BLaER1 treated with 17β-estradiol and CSF1 and Interleukin-3, amounts not matched to agents 10 nM and 100 nM (cell line): ENCODE measurements at regions not wholly inside any gene's neighbourhood (a gene's known extent, or its start where the extent isn't known, plus 50 kb on each side); places are given as distances from the start of the nearest gene placed in this dataset.

Experiments used
- H3K27ac ChIP-seq, 11 experiments: shearing (Covaris generic); formaldehyde crosslinking; 2 replicates each; pipeline ENCODE4 v1.8.1; 2022
- H3K27me3 ChIP-seq, 11 experiments: shearing (Covaris generic); formaldehyde crosslinking; 2 replicates each; pipeline ENCODE4 v1.8.1; 2022
- H3K36me3 ChIP-seq, 11 experiments: shearing (Covaris generic); formaldehyde crosslinking; 2 replicates each; pipeline ENCODE4 v1.8.1; 2022
- H3K4me1 ChIP-seq, 10 experiments: shearing (Covaris generic); formaldehyde crosslinking; 2 replicates each; pipeline ENCODE4 v1.8.1; 2022
- H3K4me2 ChIP-seq, 11 experiments: shearing (Covaris generic); formaldehyde crosslinking; 2 replicates each; pipeline ENCODE4 v1.8.1; 2022
- H3K4me3 ChIP-seq, 10 experiments: shearing (Covaris generic); formaldehyde crosslinking; 2 replicates each; pipeline ENCODE4 v1.8.1; 2022
- H3K9ac ChIP-seq, 11 experiments: shearing (Covaris generic); formaldehyde crosslinking; 2 replicates each; pipeline ENCODE4 v1.8.1; 2022
- H3K9me3 ChIP-seq, 11 experiments: shearing (Covaris generic); formaldehyde crosslinking; replicated peaks in 1 of 11; 2 replicates each; pipeline ENCODE4 v1.8.1; 2022
- H4K20me1 ChIP-seq, 11 experiments: shearing (Covaris generic); formaldehyde crosslinking; 2 replicates each; pipeline ENCODE4 v1.8.1; 2022
- Cebpa-rat ChIP-seq, 11 experiments: shearing (Covaris generic); IDR thresholded peaks; 2 replicates each; pipeline ENCODE4 v1.8.1; 2022

DNA sequence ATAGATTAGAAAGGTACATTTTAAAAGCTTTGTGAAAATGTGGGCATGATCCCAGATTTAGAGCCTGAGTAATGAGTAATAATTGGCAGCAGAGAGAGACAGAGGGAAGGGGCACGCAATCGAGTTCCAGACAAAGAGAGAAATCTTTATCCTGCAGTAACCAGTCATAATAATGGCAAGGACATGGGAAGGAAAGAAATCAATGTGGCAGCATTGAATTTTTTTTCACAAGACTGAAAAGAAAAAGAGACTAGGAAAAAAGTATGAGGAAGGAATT, 790.8 kb upstream of the SOX9 start:
- Histone ChIP-seq H3K9ac (no peak overlapping the region), H3K4me1 (no peaks in the 10 kb centered on the region), H3K27ac (no peak overlapping the region), H3K36me3 (no peaks in the 10 kb centered on the region), H3K9me3 (no peaks in the 10 kb centered on the region), H3K4me3 (no peak overlapping the region), H3K27me3 (no peaks in the 10 kb centered on the region), H3K4me2 (no peak overlapping the region), H4K20me1 (no peaks in the 10 kb centered on the region)
- TF ChIP-seq Cebpa-rat (IDR thresholded peaks at IDR 0.05): no peak

GRCh38 chr17:71331754-71332325, 789.0 kb upstream of the SOX9 start:
- no peaks in the 10 kb centered on the region for H3K36me3 ChIP-seq
- no peak overlapping the region for H3K4me2 ChIP-seq
- H4K20me1 ChIP-seq: no peaks in the 10 kb centered on the region
- no peak overlapping the region for H3K4me3 ChIP-seq
- H3K4me1 ChIP-seq: peaks cover 0 to 2% (median 0%) of the 10 kb centered on the region in 10 experiments; a peak in 2 of 20 replicates
- no peak overlapping the region for H3K9ac ChIP-seq
- H3K9me3 ChIP-seq: no peaks in the 10 kb centered on the region
- H3K27ac ChIP-seq: no peak overlapping the region
- H3K27me3 ChIP-seq: no peaks in the 10 kb centered on the region
- TF ChIP-seq Cebpa-rat (IDR thresholded peaks at IDR 0.05): no peak

GRCh38 chr17:71334048-71334751, 786.6 kb upstream of the SOX9 start:
- no peaks in the 10 kb centered on the region for H3K36me3 ChIP-seq
- no peak overlapping the region for H3K4me2 ChIP-seq
- H4K20me1 ChIP-seq: no peaks in the 10 kb centered on the region
- H3K27ac ChIP-seq: no peak overlapping the region
- H3K4me1 ChIP-seq: peaks cover 7 to 24% (median 19%) of the 10 kb centered on the region in 10 experiments
- no peak for TF ChIP-seq Cebpa-rat (IDR thresholded peaks at IDR 0.05)
- no peak overlapping the region for H3K4me3 ChIP-seq
- no peaks in the 10 kb centered on the region for H3K27me3 ChIP-seq
- no peaks in the 10 kb centered on the region for H3K9me3 ChIP-seq
- H3K9ac ChIP-seq: no peak overlapping the region

GRCh38 chr17:71335212-71335611, 785.6 kb upstream of the SOX9 start:
- no peak overlapping the region for H3K9ac ChIP-seq
- H3K4me3 ChIP-seq: no peak overlapping the region
- no peaks in the 10 kb centered on the region for H3K27me3 ChIP-seq
- H4K20me1 ChIP-seq: no peaks in the 10 kb centered on the region
- no peak overlapping the region for H3K4me2 ChIP-seq
- TF ChIP-seq Cebpa-rat (IDR thresholded peaks at IDR 0.05): no peak
- H3K9me3 ChIP-seq: no peaks in the 10 kb centered on the region
- H3K27ac ChIP-seq: no peak overlapping the region
- no peaks in the 10 kb centered on the region for H3K36me3 ChIP-seq
- H3K4me1 ChIP-seq: peaks cover 9 to 28% (median 20%) of the 10 kb centered on the region in 10 experiments

DNA sequence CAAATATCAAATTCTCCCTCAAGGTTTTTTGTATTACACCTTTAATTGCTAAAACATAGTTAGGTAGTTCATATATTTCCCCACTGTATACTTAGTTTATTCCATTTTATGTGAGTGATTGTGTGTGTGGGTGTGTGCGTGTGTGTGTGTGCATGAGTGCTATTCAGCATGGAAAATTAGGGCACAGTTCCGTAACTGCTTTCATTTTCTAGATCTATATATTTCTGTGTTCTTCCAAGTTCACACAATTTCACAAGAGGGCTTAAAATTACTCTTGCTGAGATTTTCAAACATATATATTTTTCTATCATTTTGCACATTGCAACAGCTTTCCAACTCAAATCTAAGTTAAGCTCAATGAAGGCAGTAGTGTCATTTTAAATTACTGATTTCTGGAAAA, 782.9 kb upstream of the SOX9 start:
- Histone ChIP-seq H3K4me3 (peak overlapping the region in 8 of 10 experiments; percentile 11 to 58 (median 42); a peak in 13 of 20 replicates), H3K36me3 (no peaks in the 10 kb centered on the region), H3K27ac (peak overlapping the region in 9 of 11 experiments; percentile 9 to 73 (median 64); a peak in 16 of 22 replicates), H4K20me1 (no peaks in the 10 kb centered on the region), H3K9ac (peak overlapping the region in 7 of 11 experiments; percentile 3 to 73 (median 53); a peak in 10 of 22 replicates), H3K9me3 (no peaks in the 10 kb centered on the region), H3K4me1 (peaks cover 13 to 34% (median 22%) of the 10 kb centered on the region in 10 experiments), H3K27me3 (no peaks in the 10 kb centered on the region), H3K4me2 (peak overlapping the region; percentile 49 to 87 (median 67); a peak in 21 of 22 replicates)
- TF ChIP-seq Cebpa-rat (IDR thresholded peaks at IDR 0.05): no peak

- no peaks in the 10 kb centered on the region for H3K27me3 ChIP-seq
- no peaks in the 10 kb centered on the region for H3K9me3 ChIP-seq
- H3K4me3 ChIP-seq: peak overlapping the region in 8 of 10 experiments; percentile 11 to 58 (median 42); a peak in 13 of 20 replicates
- peaks cover 13 to 38% (median 22%) of the 10 kb centered on the region in 10 experiments for H3K4me1 ChIP-seq
- no peaks in the 10 kb centered on the region for H3K36me3 ChIP-seq
- peak overlapping the region in 10 of 11 experiments; percentile 9 to 73 (median 61); a peak in 17 of 22 replicates for H3K27ac ChIP-seq
- H3K9ac ChIP-seq: peak overlapping the region in 8 of 11 experiments; percentile 3 to 73 (median 50); a peak in 13 of 22 replicates
- no peaks in the 10 kb centered on the region for H4K20me1 ChIP-seq
- TF ChIP-seq Cebpa-rat (IDR thresholded peaks at IDR 0.05): no peak
- peak overlapping the region; percentile 49 to 87 (median 67) for H3K4me2 ChIP-seq
Measured at GRCh38 chr17:71338396-71338795, 782.4 kb upstream of the SOX9 start.

DNA sequence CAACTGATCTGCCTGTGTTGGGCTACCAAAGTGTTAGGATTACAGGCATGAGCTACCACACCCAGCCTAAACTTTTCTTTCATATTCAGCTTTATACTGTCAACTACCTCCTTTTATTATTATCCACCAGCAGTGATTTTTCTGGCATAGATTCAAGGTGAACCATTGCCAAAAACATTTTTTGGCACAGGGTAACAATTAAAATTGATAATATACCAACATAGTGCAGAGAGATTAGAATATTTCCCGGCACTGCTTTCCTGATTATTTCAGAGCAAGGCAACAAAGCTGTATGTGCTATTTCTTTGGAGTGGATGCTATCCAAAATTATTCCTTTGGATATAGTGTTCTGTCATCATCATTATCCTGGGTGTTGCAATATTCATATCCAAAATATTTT, 781.6 kb upstream of the SOX9 start:
- Histone ChIP-seq H3K9ac (peak overlapping the region in 4 of 11 experiments; percentile 5 to 73 (median 68); a peak in 3 of 22 replicates), H3K36me3 (no peaks in the 10 kb centered on the region), H3K9me3 (no peaks in the 10 kb centered on the region), H3K4me1 (peaks cover 13 to 39% (median 22%) of the 10 kb centered on the region in 10 experiments), H3K4me2 (peak overlapping the region; percentile 37 to 87 (median 67); a peak in 21 of 22 replicates), H3K27ac (peak overlapping the region in 9 of 11 experiments; percentile 21 to 73 (median 64); a peak in 15 of 22 replicates), H4K20me1 (no peaks in the 10 kb centered on the region), H3K27me3 (no peaks in the 10 kb centered on the region), H3K4me3 (0 out of 20 replicates have a peak overlapping the region, but pooled peaks of 1 of the 10 experiments have one; percentile 9)
- no peak for TF ChIP-seq Cebpa-rat (IDR thresholded peaks at IDR 0.05)

GRCh38 chr17:71342737-71343136, 778.1 kb upstream of the SOX9 start:
- Histone ChIP-seq H3K27ac (0 out of 22 replicates have a peak overlapping the region, but pooled peaks of 1 of the 11 experiments have one; percentile 4), H3K4me1 (peaks cover 10 to 46% (median 21%) of the 10 kb centered on the region in 10 experiments; a peak in 19 of 20 replicates), H3K27me3 (no peaks in the 10 kb centered on the region), H3K4me3 (no peak overlapping the region), H3K9me3 (no peaks in the 10 kb centered on the region), H3K9ac (no peak overlapping the region), H3K4me2 (peak overlapping the region in 5 of 11 experiments; percentile 1 to 47 (median 12); a peak in 7 of 22 replicates), H4K20me1 (no peaks in the 10 kb centered on the region), H3K36me3 (no peaks in the 10 kb centered on the region)
- no peak for TF ChIP-seq Cebpa-rat (IDR thresholded peaks at IDR 0.05)

DNA sequence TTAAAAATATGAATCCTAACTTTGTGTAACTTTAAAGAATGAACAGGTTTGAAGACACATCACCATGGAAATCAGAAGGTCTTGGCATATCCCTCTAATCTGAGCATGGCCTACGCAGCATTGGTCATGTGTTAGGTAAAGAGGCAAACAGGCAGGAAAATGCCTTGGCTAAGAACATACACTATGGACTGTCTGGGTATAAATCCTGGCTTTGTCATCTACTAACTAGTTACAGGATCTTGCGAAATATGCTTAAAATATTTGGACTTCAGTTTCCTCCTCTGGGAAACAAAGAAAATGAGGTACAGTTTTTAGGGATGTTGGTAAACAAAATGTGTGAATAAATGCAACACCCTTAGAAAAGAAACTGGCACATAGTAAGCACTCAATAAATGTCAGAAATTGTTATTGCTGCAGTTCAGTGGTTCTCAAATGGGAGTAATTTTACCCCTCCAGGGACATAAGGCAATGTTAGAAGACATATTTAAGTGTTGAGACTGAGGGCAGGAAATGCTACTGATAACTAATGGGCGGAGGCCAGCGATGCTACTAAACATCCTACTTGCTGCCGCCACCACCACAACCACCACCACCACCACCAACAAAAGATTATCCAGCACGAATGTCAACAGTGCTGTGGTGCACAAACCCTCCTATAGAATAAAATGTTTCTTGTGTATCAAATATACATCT, 770.8 kb upstream of the SOX9 start:
- 0 out of 22 replicates have a peak, but pooled peaks of 1 of the 11 experiments have one; percentile 14 for TF ChIP-seq Cebpa-rat (IDR thresholded peaks at IDR 0.05)
- no peak overlapping the region for H3K27ac ChIP-seq
- H3K4me2 ChIP-seq: peak overlapping the region in 3 of 11 experiments; percentile 7 to 40 (median 9); a peak in 2 of 22 replicates
- no peaks in the 10 kb centered on the region for H3K27me3 ChIP-seq
- H3K4me1 ChIP-seq: peaks cover 0 to 27% (median 4%) of the 10 kb centered on the region in 10 experiments; a peak in 7 of 20 replicates
- no peaks in the 10 kb centered on the region for H4K20me1 ChIP-seq
- no peaks in the 10 kb centered on the region for H3K9me3 ChIP-seq
- no peak overlapping the region for H3K9ac ChIP-seq
- H3K4me3 ChIP-seq: no peak overlapping the region
- no peaks in the 10 kb centered on the region for H3K36me3 ChIP-seq
